Keratinocyte (primary cell): ENCODE measurements at regions not wholly inside any gene's neighbourhood (a gene's known extent, or its start where the extent isn't known, plus 50 kb on each side); places are given as distances from the start of the nearest gene placed in this dataset.
"Not testable (repeated sequence)": the region's sequence is repeated elsewhere in the genome, so short reads cannot be mapped to it uniquely, and the experiment has no call there.

Experiments used
- EZH2 ChIP-seq: IDR thresholded peaks from one replicate; pipeline ENCODE4 v1.6.1; 2012; ENCODE audit warnings: inconsistent platforms, mild to moderate bottlenecking, low read length, moderate library complexity
- TF ChIP-seq, protein P1 (sequence below), 3 experiments: IDR thresholded peaks in 1 of 3; conservative IDR thresholded peaks in 1 of 3; optimal IDR thresholded peaks in 1 of 3; 2 replicates in 2 of 3; 3 replicates in 1 of 3; pipeline versions ENCODE3 to v1.5.1; 2011; ENCODE audit warnings: low read length in 3 of 3, mild to moderate bottlenecking in 3 of 3, moderate library complexity in 2 of 3, control low read depth in 1 of 3, inconsistent platforms in 1 of 3; ENCODE audit not compliant: insufficient read depth in 2 of 3; ENCODE audit errors: extremely low read depth in 1 of 3

DNA sequence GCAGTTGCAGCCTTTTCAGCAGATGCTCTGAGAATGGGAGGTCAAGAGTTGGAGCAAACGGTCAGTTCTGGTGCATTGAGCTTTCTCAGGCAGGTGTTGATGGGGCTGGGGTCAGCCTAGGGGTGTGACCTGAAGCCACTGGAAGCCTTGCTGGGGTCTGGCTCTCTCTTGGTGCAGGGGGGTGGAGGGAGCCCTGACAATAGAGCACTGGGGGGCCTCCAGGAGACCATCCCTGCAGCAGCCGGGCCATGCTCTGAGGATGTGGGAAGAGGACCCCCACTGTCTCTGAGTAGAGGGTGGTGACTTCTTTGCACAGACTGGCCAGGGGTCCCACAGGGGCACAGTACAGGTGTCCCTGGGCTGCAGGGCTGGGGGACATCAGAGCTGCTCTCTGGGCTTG is 528.8 kb downstream of the GOLGA6L6 start:
- TF ChIP-seq, protein P1, sequence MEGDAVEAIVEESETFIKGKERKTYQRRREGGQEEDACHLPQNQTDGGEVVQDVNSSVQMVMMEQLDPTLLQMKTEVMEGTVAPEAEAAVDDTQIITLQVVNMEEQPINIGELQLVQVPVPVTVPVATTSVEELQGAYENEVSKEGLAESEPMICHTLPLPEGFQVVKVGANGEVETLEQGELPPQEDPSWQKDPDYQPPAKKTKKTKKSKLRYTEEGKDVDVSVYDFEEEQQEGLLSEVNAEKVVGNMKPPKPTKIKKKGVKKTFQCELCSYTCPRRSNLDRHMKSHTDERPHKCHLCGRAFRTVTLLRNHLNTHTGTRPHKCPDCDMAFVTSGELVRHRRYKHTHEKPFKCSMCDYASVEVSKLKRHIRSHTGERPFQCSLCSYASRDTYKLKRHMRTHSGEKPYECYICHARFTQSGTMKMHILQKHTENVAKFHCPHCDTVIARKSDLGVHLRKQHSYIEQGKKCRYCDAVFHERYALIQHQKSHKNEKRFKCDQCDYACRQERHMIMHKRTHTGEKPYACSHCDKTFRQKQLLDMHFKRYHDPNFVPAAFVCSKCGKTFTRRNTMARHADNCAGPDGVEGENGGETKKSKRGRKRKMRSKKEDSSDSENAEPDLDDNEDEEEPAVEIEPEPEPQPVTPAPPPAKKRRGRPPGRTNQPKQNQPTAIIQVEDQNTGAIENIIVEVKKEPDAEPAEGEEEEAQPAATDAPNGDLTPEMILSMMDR (optimal IDR thresholded peaks at IDR 0.05 in 1 of 3, IDR thresholded peaks at IDR 0.05 in 1 of 3, conservative IDR thresholded peaks at IDR 0.05 in 1 of 3; ENCODE audit: extremely low read depth in 1 of 3, insufficient read depth in 2 of 3, low read length in 3 of 3): not testable (repeated sequence)
- TF ChIP-seq EZH2: not testable (repeated sequence)
